DMS 273 (cell line): ENCODE measurements at regions not wholly inside any gene's neighbourhood (a gene's known extent, or its start where the extent isn't known, plus 50 kb on each side); places are given as distances from the start of the nearest gene placed in this dataset.

Source experiments
- DNase-seq: peaks from one replicate; lab custom pipeline; 2025; ENCODE audit not compliant: unreplicated experiment; lab: John Stamatoyannopoulos, UW

DNA sequence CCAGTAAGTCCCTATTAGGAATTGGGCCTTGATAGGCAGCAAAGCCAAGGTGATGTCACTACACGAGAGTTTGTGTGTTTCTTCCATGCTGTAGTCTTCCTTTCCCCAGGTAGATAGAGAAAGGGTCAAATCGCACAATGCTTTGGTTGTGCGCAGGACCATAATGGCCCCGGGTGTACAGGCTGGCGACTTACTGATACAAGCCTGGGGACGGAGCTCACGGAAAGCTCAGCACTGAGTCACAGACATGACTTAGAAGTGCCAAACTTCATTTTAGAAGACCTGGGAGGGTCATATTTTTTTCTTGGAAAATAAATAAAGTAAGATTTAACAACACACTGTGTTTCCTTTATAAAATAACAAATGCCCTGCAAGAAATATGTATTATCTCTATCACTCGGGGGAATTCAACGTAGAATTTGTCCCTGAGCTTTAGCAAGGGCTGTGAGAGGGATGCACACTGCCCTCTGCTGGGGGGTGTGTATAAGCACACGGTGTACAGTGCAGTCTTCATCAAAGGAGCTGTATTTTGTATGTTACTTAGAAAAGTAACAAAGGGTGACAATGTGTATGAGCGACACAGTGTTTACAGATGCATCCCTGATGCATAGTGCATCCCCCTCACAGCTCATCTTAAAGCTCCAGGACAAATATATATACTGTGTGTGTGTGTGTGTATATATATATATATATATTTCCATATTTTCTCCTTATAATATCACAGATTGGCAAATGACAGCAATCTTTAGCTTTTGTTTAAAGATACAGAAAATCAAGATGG is 254.5 kb upstream of the VEGFC start:
- DNase-seq = peak; percentile 70

DNA sequence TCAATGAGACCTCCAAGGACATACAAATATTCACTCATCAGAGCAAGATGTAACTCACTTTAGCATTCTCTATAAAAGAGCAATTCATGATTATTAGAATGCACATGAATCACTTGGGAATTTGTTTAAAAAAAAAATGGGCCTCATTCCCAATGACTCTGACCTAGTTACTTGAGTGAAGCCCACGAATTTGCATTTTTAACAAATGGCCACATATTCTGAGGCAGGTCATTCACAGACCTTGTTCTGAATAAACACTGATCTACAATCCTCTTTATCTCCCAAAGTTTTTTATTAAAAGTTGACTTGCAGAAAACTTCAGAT is 255.1 kb upstream of the VEGFC start:
- DNase-seq = no peak

DNA sequence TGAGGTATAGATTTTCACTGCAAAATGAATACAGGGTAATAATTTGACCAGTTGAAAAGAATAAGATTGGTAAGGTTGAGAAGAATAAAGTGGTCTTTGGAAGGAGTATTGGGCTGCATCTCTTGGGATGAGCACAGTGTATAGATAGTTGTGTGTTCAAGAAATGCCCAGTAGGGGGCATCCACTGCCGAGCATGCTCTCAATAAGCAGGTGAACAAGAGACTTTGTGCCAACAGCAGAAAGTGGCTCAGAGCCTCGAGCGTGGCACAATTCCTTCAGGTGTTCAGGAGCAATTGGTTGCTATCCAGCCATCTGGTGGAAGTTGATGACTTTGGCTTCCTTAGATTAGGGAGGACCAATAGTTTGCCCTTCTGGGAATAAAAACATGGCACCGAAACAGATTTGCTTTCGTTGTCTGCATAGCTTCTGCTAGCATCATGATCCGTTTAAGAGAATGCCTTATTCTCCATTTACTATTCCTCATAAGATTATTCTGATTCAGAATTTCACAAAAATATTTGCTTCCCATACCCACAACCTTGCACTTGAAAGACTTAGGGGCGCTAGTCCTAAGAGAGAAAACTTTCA is 258.1 kb upstream of the NEIL3 start:
- DNase-seq = peak; percentile 68

DNA sequence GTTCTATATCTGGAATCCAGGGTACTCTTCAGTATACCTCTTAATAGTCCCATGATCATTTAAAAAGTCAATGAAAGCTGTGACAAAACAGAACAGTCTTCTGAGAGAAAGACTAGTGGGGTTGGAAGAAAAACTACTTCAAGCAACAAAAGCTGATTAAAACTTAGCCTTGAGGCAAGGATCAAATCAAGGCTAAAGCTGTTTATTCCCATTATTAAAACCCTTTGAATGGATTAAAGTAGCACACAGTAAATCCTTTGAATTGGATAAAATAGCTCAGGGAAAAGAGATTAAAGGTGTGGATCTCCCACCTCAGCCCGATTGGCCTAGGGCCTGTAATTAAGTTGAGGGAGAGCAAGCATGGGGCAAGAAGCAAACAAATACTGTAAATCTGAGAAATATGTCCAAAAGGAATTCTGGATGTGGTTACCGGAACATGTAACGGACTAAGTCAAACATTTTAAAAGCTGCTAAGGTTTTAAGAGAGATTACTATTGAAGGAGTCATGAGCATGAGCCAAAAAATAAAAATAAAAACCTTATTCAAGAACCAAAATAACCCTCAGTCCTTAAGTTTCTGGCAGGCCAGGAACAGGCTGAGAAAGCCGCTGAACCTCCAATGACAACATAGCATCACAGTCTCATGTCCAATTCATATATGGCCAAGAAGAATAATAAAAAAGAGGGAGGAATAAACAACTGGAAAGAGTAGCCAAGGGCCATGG is 257.3 kb upstream of the NEIL3 start:
- no peak for DNase-seq

DNA sequence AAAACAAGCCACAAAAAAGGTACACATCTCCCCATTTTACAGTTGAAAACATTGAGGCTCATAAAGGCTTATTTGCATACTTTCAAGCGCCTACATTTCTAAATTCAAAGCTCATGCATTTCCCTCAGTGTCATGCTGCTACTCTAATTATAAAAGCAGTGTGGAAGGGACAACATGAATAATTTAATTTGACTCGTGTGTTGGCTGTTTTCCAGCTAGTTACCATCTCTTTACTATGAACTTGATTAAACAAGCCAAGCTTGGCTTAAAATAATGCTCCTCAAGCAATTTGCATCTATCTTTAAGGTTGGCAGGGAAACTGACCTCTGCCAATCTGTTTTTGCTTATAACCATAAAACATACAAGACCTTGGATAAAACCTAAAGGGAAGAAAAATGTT is 252.5 kb upstream of the NEIL3 start:
- DNase-seq = peak; percentile 37

DNA sequence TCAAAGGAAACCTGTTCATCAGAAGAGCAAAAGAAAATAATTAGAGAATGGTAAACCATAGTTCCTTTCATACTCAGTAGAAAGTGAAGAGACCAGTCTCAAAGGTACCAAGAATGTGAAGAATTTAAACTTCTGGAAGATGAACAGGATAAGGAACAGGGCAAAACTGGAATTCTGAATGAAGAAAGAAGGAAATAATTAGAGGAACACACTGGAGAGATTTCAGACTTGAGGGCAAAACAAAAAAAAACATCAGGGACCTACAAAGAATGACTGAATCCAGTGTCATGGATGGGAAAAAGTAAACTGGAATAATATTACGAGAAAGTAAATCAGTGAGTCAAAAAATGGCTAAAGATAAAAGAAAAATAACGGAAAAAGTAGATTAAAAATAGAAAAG is 245.6 kb upstream of the NEIL3 start:
- no peak for DNase-seq

DNA sequence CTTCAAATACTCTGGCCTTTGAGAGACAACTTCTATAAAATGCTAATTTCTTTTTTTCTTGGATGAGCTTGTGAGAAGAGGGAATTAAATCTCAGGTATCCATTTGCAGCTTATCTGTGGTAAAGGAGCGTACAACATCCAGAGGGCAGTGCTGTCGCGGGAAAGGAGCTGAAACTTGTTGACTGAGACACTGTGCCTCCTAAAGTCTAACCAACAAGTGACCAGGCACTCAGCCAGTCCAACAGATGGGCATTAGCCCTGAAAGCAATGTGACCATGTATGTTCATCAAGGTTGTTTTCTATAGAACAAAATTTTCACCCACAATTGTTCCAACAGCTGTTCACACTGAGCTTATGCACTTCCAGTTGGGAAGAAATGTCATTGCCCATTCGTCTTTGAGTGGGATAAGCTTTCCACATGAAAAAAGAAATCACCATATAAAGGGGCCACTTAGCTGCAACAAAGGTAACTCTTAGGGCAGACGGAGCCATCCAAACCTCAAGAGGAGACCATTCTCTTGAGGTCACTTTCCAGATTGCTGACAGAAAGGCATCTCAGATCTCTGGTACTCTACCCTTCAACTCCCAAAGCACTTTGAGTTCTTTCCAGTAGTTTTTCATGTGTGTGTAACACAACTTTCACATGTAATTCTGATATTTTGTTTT is 244.8 kb upstream of the NEIL3 start:
- DNase-seq = peak; percentile 87

DNA sequence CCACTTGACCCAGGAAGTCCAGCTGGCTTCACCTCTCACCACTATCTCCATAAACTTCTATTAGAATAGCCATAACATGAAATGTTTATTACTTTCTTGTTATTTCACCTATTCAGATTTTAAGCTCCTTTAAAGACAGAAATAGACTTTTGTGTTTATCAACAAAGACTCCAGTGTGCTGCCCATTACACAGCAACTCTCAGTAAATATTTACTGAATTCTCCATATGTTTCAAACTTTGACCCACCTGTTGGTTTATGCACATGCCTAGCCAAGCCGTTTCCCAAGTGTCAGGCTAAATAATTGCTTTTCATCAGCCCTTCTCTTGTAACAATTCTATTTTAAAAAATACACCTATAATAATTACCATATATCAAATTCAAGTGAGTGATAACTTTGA is 242.9 kb upstream of the NEIL3 start:
- DNase-seq = no peak

DNA sequence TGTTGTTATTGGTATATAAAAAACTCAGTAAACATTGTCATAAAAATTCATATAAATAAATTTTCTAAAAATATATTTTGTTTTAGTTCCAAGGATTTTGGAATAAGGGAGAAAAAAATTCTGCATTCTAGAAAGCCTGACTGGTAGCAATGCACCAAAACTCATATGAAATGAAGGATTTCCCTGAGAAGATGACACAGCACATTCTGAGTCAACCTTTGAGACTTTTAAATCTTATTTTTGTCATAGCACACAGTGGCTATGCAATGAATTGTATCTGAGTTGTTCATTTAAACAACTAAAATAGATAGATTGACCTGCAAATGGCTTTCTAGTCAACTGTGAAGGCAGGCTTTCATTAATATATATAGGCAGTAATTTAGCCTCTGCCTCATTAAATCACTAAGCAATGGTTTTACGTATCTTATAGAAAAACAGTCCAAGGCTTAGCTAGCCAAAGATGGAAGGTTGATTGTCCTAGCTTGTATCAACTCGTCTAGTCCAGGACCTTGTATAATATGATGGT is 239.1 kb upstream of the NEIL3 start:
- no peak for DNase-seq

DNA sequence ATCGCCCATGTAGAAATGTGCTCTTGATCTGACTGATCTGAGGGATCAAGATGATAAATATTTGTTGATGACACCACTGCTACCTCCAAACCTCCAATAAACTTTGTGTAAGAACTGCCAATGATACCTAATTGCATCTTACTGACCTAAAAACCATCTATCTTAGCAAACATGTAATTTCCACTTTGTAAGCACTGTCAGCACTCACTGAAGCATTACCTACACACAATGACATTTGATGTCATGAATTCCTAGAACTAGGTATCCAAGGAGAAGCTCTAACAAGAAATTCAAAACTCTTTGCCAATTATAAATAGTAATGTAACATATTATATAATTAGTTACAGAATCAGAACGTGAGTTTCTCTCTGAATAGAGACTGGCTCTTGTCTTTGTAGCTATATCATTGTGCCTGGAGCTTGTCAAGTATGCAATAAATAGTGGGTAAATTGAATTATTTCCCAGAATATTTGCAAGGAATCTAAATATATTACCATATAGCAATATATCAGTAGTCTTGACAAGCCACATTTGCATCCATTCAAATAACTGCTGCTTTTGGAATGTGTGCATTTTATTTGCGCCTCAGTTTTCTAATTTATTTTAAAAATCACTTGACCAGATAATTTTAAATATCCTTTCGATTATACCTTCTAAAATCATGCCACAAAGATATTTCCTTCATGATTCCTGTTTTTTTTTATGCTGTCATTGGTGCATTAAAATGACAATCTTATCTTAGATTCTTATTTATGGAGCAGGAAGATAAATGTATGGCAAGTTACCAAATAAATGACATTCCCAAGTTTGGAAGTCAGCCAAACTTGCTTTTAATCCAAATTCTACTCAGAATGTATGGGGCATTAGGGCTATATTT is 232.3 kb upstream of the NEIL3 start:
- DNase-seq = no peak

DNA sequence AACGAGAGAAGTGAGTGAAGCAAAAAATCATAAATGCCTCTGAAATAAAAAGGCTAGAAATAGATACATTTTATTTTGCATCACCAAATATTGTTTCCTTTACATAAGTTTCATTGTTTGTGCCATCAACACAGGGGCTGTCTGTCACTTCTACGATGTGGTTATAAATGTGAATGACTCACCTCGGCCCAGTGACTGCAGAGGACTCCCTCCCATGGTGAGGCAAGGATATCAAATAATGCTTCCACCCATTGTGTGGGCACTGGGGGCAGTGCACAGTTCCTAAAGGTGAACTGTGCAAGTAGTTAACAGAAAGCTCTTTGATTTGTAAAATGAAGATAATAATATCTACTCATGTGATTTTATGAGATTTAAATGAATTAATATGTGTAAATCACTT is 230.3 kb upstream of the NEIL3 start:
- DNase-seq = no peak

DNA sequence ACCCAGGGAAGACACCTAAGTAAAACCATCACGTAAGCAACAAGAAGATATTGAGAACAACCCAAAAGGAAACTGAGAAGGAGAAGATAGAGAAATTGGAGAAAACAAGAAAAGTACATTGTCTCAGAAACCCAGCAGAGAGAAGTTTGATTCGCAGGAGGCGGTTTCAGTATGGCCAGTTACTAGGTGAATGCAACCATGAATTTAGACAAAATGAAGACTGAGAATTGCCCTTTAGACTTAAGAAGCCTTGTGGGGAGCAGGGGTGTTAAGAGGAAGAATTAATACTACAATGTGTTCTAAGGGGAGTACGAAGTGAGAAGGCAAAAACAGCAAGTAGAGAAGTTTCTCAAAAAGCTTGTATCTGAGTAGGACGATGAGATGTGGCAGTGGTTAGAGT is 229.3 kb upstream of the NEIL3 start:
- DNase-seq = no peak

DNA sequence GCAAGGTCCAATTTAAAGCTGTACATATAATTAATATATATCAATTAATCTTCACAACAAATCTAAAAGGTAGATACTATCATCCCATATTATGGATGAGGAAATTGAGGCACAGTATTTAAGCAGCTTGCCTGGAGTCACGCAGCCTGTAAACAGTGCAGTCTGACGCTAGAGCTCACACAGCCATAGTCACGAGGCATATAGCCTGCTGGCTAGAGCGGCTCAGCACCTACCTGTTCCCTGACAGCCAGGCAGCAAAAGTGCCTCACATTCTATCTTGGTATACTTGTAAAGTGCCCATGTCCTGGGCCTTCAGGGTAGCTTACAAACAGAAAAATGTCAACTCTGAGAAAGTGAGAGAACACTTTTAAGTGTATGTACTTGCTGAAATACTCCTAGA is 222.6 kb upstream of the NEIL3 start:
- DNase-seq = no peak

DNA sequence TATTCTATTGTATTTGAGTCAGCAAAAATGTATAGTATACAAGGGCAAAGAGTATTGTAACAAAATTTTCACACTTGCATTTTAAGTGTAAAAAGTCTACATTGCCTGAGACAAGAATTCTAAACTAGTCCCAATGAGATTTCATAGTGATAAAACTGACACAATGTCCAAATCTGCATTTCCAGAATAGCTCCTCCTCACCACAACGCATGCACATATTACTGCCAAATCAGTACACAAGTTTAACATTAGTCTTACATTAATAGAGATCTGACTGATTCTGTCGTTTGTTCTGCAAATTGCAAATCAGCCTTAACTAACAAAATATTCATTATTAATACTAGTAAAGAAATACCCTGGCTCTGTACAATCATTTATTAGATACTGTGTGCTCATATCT is 222.2 kb upstream of the NEIL3 start:
- no peak for DNase-seq

DNA sequence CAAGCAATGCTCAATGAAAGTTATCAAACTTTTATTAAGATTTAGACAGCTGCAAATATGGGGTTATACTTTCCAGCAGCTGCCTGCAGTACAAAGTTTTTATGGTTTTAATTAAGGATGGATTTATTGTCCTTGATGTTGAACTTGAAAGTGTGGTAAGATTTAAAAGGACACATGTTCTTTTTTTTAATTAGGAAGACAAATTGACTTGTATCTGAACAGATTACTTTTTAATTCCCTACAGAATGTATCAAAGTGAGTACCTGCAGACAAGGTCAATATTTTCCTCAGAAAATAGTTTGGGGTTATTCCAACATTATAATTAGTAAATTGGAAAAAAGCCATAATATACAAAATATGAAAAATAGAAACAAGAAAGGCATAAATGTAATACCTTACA is 218.2 kb upstream of the NEIL3 start:
- DNase-seq = no peak

DNA sequence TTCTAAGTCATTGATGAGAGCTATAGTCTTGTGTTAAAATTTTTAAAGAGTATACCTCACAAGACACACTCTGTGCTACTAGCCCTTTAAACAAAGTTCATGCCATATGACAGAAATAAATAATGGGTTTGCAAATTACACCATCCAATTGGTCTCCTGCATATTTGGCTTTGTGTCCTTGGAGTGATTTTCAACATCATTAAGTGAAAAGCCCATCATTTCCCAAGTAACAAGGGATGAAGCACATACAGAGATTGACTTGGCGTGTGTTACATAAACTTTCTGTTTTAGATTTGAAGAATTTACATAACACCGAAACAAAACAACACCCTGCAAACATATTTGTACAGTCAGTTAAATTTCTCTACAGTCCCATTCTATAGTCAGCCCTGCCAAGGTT is 216.9 kb upstream of the NEIL3 start:
- DNase-seq = no peak

DNA sequence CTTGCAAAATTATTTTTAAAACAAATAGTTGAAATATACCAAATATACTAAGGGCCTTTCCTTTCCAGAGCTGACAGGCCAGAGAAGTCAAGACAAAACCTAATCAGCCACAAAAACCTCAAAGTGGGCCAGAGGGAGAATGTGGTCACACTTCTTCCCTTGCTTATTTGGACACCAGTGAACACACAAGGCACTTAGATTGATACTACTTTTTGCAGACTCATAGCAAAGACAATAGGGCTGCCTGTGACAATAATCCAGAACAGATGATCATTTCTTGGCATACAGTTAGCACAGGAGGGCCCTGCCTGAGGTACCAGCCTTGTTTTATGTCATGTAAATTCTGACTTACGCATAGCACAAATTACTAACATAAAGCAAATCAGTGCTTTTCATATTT is 215.7 kb upstream of the NEIL3 start:
- DNase-seq = no peak

DNA sequence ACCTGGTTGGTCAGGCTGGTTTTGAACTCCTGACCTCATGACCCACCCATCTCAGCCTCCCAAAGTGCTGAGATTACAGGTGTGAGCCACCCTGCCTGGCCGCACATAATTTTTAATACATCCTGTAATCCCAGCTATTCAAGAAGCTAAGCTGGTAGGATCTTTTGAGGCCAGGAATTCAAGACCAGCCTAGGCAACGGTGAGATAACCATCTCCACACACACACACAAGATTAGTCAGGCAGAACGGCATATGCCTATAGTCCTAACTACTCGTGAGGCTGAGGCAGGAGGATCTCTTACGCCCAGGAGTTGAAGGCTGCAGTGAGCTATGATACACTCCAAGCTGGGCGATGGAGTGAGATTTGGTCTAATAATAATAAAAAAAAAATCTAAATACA is 212.4 kb upstream of the NEIL3 start:
- DNase-seq = no peak

DNA sequence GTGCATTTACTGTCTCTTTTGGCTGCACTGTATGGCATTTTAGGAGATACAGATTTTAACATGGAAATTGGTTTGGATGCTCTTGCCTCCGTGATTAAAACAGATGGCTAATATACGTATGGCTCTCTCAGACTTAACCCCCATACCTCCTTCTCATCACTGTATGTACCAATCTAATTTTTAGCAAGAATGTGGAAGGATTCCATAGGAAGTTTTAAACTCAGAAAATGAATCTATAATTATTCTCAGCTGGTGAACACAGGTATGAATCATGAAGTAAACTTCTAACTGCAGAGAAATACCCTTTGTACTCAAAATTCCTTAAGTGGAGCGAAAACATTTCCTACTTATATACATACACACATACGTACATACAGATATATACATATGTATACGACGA is 210.5 kb upstream of the NEIL3 start:
- DNase-seq = no peak

DNA sequence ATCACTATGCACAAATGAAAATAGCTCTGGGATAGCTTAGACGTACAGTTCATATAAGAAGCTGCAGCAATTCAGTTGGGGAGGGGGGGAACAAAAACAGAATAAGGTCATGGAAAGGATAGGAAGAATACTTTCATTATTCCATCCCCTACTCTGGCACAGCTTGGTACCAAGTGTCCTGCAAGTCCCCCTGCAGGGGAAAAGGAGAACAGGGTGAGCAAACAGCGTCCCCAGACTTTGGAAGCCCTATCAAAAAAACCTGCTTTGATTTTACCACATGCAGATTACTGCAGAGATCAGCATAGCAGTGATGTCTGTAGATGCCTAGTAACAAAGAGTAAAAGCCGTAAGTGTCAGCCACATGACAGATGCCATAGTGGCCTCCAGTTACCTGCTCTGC is 209.4 kb upstream of the NEIL3 start:
- DNase-seq = no peak

DNA sequence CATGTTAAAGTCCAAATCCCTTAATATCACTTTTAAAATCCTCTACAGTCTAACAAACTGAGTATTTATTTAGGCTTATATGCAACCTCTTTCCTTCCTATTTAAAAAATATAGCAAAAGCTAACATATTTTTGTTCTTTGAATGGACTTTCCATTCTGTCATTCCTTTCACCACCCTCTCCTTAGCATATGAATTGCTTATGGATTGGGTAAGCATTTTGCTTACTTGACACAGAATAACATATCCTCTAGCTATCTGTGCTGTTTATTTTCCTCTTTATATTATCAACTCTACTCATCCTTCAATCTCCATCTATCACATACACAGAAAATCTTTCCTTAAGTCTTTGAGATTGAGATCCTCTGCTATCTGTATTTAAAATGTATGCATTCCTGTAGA is 206.1 kb upstream of the NEIL3 start:
- no peak for DNase-seq
